LNCAP (cell line): ENCODE measurements at regions not wholly inside any gene's neighbourhood (a gene's known extent, or its start where the extent isn't known, plus 50 kb on each side); places are given as distances from the start of the nearest gene placed in this dataset.

ENCODE experiments used
- TF ChIP-seq, protein P1 (sequence below): fragments of 450-650 bp; IDR thresholded peaks from 2 replicates; pipeline ENCODE4 v1.5.1; 2017; ENCODE audit warnings: mild to moderate bottlenecking

DNA sequence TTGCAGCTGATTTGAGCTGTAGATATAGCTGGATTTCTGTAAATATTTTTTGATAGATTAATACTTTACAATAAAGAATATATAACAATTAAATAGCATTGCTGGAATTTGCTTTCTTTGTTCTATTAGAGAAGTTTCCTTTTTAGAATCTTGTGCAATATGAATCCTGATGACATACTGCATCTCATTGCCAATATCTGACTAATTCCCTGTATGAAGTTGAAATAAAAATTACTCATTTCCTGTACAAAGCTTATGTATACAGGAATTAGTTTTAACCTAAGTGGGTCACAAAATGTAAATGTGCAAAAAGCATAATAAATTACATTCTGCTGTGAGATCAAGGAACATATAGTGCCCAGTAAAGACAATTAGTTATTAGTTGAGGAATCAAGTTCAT is 72.8 kb upstream of the TMEFF2 start:
- TF ChIP-seq, protein P1, sequence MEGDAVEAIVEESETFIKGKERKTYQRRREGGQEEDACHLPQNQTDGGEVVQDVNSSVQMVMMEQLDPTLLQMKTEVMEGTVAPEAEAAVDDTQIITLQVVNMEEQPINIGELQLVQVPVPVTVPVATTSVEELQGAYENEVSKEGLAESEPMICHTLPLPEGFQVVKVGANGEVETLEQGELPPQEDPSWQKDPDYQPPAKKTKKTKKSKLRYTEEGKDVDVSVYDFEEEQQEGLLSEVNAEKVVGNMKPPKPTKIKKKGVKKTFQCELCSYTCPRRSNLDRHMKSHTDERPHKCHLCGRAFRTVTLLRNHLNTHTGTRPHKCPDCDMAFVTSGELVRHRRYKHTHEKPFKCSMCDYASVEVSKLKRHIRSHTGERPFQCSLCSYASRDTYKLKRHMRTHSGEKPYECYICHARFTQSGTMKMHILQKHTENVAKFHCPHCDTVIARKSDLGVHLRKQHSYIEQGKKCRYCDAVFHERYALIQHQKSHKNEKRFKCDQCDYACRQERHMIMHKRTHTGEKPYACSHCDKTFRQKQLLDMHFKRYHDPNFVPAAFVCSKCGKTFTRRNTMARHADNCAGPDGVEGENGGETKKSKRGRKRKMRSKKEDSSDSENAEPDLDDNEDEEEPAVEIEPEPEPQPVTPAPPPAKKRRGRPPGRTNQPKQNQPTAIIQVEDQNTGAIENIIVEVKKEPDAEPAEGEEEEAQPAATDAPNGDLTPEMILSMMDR: no peak

DNA sequence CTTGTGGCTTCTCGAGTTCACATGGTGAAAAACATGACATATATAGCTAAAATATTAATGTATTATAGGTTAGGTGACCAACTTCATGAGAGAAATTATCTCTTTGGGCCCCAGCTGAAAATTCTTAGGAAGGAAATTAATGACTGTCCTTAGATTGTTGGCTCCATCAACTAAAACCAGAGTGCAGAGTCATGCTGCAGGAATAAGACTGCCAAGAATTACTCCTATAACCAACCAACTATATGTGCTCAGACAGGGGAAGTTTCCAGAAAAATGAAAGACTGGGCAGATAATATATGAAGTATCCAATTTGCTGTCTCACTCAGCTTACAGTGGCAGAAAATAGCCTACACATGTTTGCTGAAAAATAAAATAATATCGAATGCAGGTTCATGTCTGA is 71.0 kb upstream of the TMEFF2 start:
- TF ChIP-seq, protein P1: no peak

DNA sequence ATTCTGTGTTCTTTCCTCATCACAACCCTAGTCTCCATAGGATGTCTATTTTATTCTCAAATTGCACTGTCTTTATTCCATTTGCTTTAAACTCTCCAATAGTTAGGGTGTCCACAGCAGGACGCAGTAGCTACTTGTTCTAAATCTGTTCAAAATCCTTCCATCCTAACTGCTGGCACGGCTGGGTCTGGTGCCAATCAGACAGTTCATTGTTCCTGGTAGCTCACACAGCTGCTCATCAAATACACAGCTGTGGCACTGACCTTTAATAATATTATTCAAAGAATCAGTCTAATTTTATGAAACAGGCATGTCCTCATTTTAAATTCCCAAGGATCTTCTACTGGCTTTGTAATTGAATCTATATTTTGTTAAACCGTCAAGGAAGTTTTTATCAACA is 59.7 kb upstream of the TMEFF2 start:
- TF ChIP-seq, protein P1: no peak

DNA sequence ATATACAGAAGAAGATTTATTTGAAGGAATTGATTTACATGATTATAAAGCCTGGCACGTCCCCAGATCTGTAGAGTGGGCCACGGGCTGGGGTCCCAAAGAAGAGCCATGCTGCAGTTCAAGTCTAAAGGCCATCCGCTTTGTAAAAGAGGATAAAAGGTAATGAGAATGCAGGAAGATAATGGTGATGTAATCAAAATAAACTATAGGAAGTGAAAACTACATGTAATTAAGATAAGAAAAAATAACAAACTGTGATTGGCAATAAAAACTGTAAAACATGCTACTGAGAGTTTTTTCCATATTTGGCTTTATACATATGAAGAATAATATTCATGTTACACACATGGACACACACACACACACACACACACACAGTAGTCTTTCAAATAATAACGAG is 59.0 kb upstream of the TMEFF2 start:
- TF ChIP-seq, protein P1: no peak

DNA sequence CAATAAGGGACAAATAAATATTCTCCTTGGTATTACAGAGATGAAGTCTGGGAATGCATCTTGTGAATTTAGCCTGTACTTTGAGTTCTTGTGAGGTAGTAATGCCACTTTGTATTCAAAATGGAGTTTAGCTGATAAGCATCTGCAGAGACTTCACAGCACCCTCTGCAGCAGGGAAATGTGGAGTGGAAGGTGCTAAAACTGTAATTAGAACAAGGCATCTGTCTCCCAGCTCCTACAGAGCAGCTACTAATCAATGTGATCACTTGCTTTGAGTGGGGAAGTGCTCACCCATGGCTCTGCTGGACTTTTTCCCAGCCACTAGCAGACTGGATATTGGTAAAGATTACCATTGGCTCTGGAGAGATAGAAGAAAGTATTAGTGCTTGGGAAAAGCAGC is 56.2 kb upstream of the TMEFF2 start:
- TF ChIP-seq, protein P1: no peak

DNA sequence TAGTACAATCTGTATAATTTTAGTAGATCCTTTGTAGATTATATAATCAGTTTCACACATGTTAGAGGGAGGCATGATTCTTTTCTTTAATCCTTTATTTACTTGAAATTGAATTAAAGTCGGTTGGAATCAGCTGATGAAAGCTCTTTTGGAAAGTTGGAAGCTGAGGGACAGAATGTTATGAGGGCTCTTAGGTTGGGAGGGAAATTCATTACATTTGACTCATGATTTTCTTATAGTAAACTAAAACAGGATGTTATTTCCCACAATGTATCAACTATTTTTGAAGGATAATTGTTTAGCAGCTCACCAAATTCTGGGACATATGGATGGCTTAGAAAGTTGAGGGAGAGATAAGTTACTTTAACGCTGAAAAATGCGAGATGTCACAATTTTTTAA is 52.7 kb upstream of the TMEFF2 start:
- TF ChIP-seq, protein P1: no peak

DNA sequence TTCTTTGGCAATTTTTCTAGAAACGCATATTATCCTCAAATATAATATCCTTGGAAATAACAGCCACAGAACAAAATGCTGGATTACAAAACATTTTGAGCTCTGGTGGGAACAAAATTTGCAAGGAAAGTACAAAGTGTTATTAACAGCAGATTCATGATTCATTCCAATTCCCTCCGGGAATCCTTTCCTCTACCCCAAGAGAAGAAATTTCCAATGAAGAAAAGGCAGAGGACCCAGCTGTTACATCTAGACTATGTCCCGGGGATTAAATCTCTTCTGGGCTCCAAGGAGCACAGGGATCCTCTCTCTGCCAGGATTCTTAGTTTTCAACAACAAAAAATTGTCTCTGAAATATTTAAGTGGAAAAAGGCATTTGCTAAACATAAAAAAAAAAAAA is 51.6 kb upstream of the TMEFF2 start:
- TF ChIP-seq, protein P1: no peak

DNA sequence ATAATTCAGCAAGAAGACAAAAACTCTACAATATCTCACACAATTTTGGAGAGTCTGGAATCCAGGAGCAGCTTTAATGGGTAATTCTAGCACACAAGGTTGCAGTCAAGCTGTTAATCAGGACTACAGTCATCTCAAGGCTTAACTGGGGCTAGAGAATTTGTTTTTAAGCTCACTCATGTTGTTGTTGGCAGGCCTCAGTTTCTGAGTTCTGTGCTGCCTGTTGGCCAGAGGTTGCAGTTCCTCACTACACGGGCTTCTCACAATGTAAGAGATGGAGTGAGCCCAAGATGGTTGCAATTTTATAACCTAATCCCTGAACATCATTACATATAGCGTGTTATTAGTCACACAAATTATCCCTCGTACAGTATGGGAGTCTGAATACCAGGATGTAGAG is 50.6 kb upstream of the TMEFF2 start:
- TF ChIP-seq, protein P1: no peak
